ENCODE measurements at regions not wholly inside any gene's neighbourhood (a gene's known extent, or its start where the extent isn't known, plus 50 kb on each side); places are given as distances from the start of the nearest gene placed in this dataset.

GRCh38 chr14:104294983-104295680 lies 156.7 kb downstream of the KIF26A start:
- no peaks in the 10 kb centered on the region for H3K9me3 Mint-ChIP-seq
- no peaks in the 10 kb centered on the region for H3K36me3 Mint-ChIP-seq (ENCODE audit: low read depth)
- intact Hi-C loops (cut with micrococcal nuclease): no loop called here
- H3K27ac Mint-ChIP-seq: no peak overlapping the region
- H3K4me3 Mint-ChIP-seq: no peak overlapping the region
- DNase-seq (ENCODE audit: low spot score): no peak
- no peaks in the 10 kb centered on the region for H3K4me1 Mint-ChIP-seq (ENCODE audit: low read depth)
- no peaks in the 10 kb centered on the region for H3K27me3 Mint-ChIP-seq (ENCODE audit: insufficient read depth)

GRCh38 chr14:104295681-104296387 lies 157.4 kb downstream of the KIF26A start:
- no peak overlapping the region for H3K4me3 Mint-ChIP-seq
- H3K27me3 Mint-ChIP-seq (ENCODE audit: insufficient read depth): no peaks in the 10 kb centered on the region
- no peak overlapping the region for H3K27ac Mint-ChIP-seq
- DNase-seq (ENCODE audit: low spot score): no peak
- intact Hi-C loops (cut with micrococcal nuclease): no loop called here
- no peaks in the 10 kb centered on the region for H3K9me3 Mint-ChIP-seq
- no peaks in the 10 kb centered on the region for H3K4me1 Mint-ChIP-seq (ENCODE audit: low read depth)
- H3K36me3 Mint-ChIP-seq (ENCODE audit: low read depth): no peaks in the 10 kb centered on the region

- Mint-ChIP-seq H3K27ac (no peak overlapping the region), H3K27me3 (ENCODE audit: insufficient read depth) (no peaks in the 10 kb centered on the region), H3K36me3 (ENCODE audit: low read depth) (no peaks in the 10 kb centered on the region), H3K4me1 (ENCODE audit: low read depth) (no peaks in the 10 kb centered on the region), H3K9me3 (peaks cover 4% of the 10 kb centered on the region), H3K4me3 (no peak overlapping the region)
- intact Hi-C loops (cut with micrococcal nuclease): no loop called here
- no peak for DNase-seq (ENCODE audit: low spot score)
Observed at GRCh38 chr14:104296388-104297312, 158.3 kb downstream of the KIF26A start.

GRCh38 chr14:104297313-104297704 lies 158.9 kb downstream of the KIF26A start:
- intact Hi-C loops (cut with micrococcal nuclease): no loop called here
- no peaks in the 10 kb centered on the region for H3K4me1 Mint-ChIP-seq (ENCODE audit: low read depth)
- no peak overlapping the region for H3K27ac Mint-ChIP-seq
- no peak overlapping the region for H3K4me3 Mint-ChIP-seq
- H3K27me3 Mint-ChIP-seq (ENCODE audit: insufficient read depth): no peaks in the 10 kb centered on the region
- H3K9me3 Mint-ChIP-seq: peaks cover 4% of the 10 kb centered on the region
- DNase-seq (ENCODE audit: low spot score): no peak
- no peaks in the 10 kb centered on the region for H3K36me3 Mint-ChIP-seq (ENCODE audit: low read depth)

GRCh38 chr14:104297721-104298401 lies 159.5 kb downstream of the KIF26A start:
- no peaks in the 10 kb centered on the region for H3K4me1 Mint-ChIP-seq (ENCODE audit: low read depth)
- no peaks in the 10 kb centered on the region for H3K36me3 Mint-ChIP-seq (ENCODE audit: low read depth)
- no peak overlapping the region for H3K27ac Mint-ChIP-seq
- DNase-seq (ENCODE audit: low spot score): no peak
- no peaks in the 10 kb centered on the region for H3K27me3 Mint-ChIP-seq (ENCODE audit: insufficient read depth)
- peaks cover 4% of the 10 kb centered on the region for H3K9me3 Mint-ChIP-seq
- intact Hi-C loops (cut with micrococcal nuclease): no loop called here
- H3K4me3 Mint-ChIP-seq: no peak overlapping the region

- intact Hi-C loops (cut with micrococcal nuclease): no loop called here
- H3K4me1 Mint-ChIP-seq (ENCODE audit: low read depth): no peaks in the 10 kb centered on the region
- no peaks in the 10 kb centered on the region for H3K27me3 Mint-ChIP-seq (ENCODE audit: insufficient read depth)
- no peaks in the 10 kb centered on the region for H3K36me3 Mint-ChIP-seq (ENCODE audit: low read depth)
- no peak for DNase-seq (ENCODE audit: low spot score)
- peaks cover 4% of the 10 kb centered on the region for H3K9me3 Mint-ChIP-seq
- no peak overlapping the region for H3K4me3 Mint-ChIP-seq
- H3K27ac Mint-ChIP-seq: no peak overlapping the region
Observed at GRCh38 chr14:104298458-104298857, 160.1 kb downstream of the KIF26A start.

GRCh38 chr14:104299993-104300761 lies 161.8 kb downstream of the KIF26A start:
- Mint-ChIP-seq H3K4me1 (ENCODE audit: low read depth) (no peaks in the 10 kb centered on the region), H3K4me3 (no peak overlapping the region), H3K9me3 (peaks cover 4% of the 10 kb centered on the region), H3K27ac (no peak overlapping the region), H3K36me3 (ENCODE audit: low read depth) (no peaks in the 10 kb centered on the region), H3K27me3 (ENCODE audit: insufficient read depth) (no peaks in the 10 kb centered on the region)
- intact Hi-C loops (cut with micrococcal nuclease): no loop called here
- no peak for DNase-seq (ENCODE audit: low spot score)

GRCh38 chr14:104301731-104302460 lies 163.5 kb downstream of the KIF26A start:
- intact Hi-C loops (cut with micrococcal nuclease): no loop called here
- DNase-seq (ENCODE audit: low spot score): no peak
- peaks cover 4% of the 10 kb centered on the region for H3K9me3 Mint-ChIP-seq
- H3K27me3 Mint-ChIP-seq (ENCODE audit: insufficient read depth): no peaks in the 10 kb centered on the region
- H3K4me3 Mint-ChIP-seq: no peak overlapping the region
- no peaks in the 10 kb centered on the region for H3K36me3 Mint-ChIP-seq (ENCODE audit: low read depth)
- H3K4me1 Mint-ChIP-seq (ENCODE audit: low read depth): no peaks in the 10 kb centered on the region
- no peak overlapping the region for H3K27ac Mint-ChIP-seq

- intact Hi-C loops (cut with micrococcal nuclease): no loop called here
- H3K27ac Mint-ChIP-seq: no peak overlapping the region
- no peaks in the 10 kb centered on the region for H3K27me3 Mint-ChIP-seq (ENCODE audit: insufficient read depth)
- peaks cover 4% of the 10 kb centered on the region for H3K9me3 Mint-ChIP-seq
- H3K36me3 Mint-ChIP-seq (ENCODE audit: low read depth): no peaks in the 10 kb centered on the region
- H3K4me1 Mint-ChIP-seq (ENCODE audit: low read depth): no peaks in the 10 kb centered on the region
- no peak overlapping the region for H3K4me3 Mint-ChIP-seq
- no peak for DNase-seq (ENCODE audit: low spot score)
Observed at GRCh38 chr14:104302794-104303405, 164.5 kb downstream of the KIF26A start.

GRCh38 chr14:104303705-104304425 lies 165.5 kb downstream of the KIF26A start:
- Mint-ChIP-seq H3K27me3 (ENCODE audit: insufficient read depth) (no peaks in the 10 kb centered on the region), H3K4me3 (no peak overlapping the region), H3K36me3 (ENCODE audit: low read depth) (no peaks in the 10 kb centered on the region), H3K9me3 (peaks cover 4% of the 10 kb centered on the region), H3K4me1 (ENCODE audit: low read depth) (no peaks in the 10 kb centered on the region), H3K27ac (no peak overlapping the region)
- DNase-seq (ENCODE audit: low spot score): no peak
- intact Hi-C loops (cut with micrococcal nuclease): no loop called here
